ENCODE measurements at regions not wholly inside any gene's neighbourhood (a gene's known extent, or its start where the extent isn't known, plus 50 kb on each side); places are given as distances from the start of the nearest gene placed in this dataset.
"Not testable (repeated sequence)": the region's sequence is repeated elsewhere in the genome, so short reads cannot be mapped to it uniquely, and the experiment has no call there.

DNA sequence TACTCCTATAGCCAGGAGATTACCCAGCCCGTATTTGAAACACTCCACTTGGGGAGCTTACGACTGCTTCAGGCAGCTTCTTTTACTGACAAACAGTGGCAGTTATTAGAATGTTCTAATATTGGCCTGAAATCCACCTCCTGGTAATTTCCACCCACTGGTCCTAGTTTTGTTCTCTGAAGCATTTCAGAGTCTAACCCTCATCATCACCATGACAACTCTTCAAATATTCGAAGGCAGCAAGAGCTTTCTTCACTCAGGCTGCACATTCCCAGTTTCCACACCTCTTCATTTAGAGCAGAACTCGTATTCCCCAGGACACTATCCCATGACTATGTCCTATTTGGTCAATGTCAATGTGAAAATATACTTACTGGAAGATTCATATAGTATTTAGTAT lies 325.6 kb downstream of the UBE3D start:
- no peak for DNase-seq (ENCODE audit: low read depth)

DNA sequence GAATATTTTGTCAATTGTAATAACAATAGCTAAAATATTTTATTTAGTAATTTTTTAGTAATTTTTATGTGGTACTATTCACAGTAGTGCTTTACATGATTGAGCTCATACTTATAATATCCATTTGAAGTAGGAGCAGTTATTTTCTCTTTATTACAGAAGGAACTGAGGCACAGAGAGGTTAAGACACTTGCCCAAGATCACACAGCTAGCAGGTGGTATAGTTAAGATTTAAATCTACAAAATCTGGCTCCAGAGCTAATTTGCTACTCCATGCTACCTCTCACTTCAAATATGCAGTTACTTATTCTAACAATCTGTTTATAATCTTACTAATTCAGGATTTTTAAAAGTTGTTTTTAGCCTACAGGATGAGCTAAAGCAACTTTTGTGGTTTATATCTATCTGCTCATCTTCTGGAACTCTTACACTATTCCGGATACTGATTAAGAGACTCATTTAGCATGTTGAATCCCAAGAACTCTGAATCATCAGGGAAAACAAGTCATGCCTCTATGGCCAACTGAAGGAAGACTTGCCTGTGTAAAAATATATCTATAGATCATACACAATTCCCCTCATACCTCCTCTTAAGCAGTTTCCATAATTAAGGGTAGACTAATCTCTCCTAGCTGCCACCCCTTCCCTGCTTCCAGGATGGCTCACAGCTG lies 324.2 kb downstream of the UBE3D start:
- peak; percentile 17 for DNase-seq (ENCODE audit: low read depth)

DNA sequence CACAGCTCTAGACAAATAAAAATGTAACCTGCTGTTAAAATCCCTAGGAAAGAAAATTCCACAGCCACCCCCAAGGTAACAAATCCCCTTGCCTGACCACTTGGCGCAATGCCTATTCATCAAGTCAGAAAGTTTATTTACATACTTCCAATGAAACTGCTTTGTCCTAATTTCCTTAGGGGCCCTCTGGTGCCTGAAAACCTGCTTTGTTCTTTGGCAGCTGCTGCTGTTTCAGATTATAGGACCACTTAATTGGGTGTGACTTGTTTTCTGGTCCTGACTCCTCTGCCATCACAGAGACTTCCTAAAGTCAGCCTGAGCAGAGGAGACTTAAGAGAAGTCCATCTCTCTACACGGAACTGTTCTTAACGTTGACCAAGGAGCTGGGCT lies 323.6 kb downstream of the UBE3D start:
- no peak for DNase-seq (ENCODE audit: low read depth)

DNA sequence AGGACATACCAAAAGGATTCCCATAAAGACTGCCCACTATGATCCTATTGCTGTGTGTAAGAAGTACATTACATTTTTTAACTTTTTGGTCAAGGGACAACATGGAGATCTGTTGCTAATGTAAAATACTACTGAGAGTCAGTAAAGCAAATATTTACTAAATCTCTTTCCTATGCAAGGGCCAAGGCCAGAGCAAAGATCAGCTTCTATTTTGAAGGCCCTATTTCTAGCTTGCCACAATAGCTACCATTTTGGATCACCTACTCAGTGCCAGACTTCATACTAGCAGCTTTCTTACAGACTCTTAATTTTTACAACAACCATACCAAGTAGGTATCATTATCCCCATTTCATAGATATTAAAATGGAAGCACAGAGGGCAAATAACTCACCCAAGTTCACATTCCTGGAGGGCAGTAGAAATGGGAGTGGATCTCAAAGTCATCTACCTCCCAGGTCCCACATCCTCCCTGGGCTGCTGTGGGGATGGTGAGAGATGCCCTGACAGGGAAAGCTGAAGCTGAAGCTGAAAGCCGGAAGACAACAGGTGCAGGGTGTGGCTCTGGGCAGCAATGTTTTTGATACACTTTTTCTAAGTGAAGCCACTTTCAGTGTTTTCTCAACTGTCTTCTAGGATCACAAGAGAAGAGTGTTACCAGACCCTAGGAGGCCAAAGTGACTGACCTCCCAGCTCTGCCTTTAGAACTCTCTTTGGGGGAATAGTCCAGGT lies 321.2 kb downstream of the UBE3D start:
- DNase-seq (ENCODE audit: low read depth): no peak

DNA sequence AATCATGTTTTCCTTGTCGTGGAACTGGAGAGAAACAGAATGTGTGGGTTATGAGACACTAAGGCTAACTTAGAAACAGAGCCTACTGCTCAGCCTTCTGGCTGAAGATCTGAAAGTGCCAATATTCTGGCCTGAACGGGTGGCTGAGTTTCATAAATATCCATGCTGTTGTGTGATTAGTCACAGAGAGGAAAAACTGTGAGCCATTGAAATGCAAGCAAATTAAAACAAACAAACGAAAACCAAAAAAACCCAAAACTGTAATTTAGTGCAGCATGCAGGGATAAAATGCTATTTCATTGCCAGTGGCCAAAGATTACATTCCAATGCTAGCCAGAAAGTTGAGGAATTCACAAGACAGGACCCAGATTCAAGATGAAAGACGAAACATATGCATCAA lies 315.1 kb downstream of the UBE3D start:
- peak; percentile 44 for DNase-seq (ENCODE audit: low read depth)

DNA sequence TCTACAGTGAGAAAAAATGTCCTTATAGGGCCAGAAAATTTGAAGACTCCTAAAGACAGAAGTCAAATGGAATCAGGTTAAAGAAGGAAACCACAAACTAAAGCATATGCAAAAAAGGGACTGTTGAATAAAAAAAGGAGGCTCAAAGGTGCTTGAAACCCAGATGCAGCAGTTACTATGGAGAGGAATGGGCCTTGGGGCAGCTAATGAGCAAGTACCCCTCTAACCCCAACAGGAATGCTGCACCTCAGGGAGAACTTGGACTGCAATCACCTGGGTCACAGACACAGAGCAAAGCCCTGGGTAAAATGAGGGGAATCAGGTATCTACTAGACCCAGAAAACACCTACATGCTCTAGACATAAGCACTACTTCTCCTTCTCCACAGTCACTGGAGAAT lies 313.9 kb downstream of the UBE3D start:
- no peak for DNase-seq (ENCODE audit: low read depth)

DNA sequence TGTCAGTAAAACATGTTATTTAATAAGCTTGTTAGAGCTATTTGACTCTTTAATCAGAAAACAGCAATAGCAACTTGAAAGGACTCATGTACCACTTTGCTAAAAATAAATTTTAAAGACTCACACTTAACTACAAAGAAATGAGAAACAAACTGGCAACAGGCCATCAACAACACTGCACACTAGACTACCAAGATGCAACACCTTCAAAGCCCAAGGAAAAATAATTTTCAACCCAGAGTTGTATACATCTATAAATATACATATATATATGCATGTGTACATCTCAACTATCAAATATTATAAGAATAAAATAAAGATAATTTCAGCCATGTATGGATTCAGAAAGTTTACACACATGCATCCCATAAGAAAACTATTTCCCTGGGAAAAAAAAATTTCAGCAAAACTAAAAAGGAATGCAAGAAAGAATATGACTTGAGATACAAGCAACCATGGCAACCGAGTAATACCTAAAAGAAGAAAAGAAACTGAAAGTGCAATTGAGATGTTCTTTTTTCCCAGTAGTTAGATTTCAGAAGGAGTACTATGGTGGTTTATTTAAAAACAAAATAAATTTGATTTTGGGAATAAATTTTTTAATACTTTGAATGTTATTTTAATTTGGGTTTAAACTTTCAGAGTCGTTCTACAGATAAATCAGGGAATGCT lies 303.8 kb downstream of the UBE3D start:
- DNase-seq (ENCODE audit: low read depth): no peak

DNA sequence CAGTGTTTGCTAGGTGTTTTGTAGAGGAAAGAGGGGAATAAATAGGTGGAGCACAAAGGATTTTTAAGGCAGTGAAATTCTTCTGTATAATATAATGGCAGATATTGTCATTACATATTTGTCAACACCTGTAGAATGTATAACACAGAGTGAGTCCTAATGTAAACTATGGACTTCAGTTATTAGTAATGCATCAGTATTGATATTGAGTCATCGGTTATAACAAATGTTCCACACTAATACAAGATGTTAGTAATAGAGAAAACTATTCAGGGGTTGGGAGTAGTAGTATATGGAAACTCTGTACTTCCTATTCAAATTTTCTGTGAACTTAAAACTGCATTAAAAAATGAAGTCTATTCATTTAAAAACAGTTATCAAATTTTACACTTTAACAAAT lies 299.2 kb downstream of the UBE3D start:
- no peak for DNase-seq (ENCODE audit: low read depth)

DNA sequence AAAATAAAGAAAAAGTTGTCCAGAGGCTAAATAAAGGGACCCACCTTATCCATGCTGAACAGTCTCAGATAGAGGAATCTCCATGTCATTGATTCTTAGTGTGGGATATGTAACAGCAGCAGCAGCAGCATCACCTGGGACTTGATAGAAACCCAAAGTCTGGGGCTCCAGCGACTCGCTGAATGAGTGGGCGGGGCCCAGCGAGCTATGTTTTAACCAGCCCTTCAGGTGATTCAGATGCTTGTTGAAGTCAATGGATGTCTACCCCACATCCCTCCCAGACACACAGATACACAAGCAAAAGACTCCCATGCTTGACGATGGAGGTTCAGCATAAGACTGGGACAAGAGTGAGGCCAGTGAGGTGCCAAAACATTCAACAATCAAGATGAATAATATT lies 298.6 kb downstream of the UBE3D start:
- no peak for DNase-seq (ENCODE audit: low read depth)

DNA sequence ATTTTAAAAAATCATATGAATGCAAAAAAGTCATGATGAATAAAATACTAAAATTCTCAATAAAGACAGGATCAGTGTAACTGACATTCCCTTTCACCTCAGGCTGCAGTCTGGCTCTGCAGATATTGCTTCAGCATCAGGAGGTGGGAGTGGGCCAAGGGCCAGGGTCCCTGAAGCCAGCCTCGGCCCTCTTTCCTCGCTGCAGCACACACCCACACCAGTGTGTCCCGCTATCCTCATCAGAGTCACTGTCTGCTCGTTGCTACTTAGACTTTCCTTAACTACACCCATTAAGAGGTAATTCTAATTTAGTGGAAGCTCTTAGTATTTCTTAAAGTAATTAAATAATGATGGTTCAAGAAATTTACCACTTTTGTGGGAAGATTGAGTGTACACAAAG lies 298.2 kb downstream of the UBE3D start:
- DNase-seq (ENCODE audit: low read depth): no peak

DNA sequence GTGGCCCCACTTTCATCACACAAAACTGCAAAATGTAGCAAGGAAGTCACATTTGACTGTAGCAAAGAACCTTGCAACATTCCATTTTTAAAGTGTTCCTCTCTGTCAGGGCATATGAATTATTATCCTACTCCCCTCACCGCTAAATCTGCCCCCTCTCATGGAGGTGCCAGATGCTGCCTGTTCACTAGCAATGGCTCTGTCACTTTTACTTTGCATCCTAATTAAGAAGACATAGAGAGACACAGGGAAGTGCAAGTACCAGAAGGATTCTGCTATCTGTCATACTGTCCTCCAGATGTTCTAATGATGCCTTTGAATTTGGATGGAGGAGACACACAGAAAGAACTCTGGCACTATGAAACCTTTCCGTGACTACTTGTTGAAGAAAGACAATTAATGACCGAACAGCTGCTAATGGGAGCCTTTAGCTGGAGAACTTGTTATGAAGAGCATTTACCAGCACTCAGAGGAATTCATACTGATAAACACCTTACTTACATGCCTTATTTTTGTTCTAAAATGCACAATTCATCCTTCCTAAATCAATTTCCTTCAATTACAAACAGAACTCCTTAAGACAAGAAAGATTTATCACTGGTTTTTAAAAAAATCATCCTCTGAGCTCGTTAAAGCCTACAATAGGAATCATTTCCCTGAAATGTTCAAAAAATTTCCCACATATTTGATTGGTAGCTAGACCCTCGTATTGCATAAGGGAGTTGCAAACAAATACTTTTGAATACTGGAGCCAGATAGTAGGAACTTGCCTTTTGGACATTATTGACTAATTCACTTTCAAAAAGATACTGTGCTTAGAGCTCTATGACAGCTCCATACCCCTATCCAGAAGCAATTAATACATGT lies 292.6 kb downstream of the UBE3D start:
- peak; percentile 24 for DNase-seq (ENCODE audit: low read depth)

DNA sequence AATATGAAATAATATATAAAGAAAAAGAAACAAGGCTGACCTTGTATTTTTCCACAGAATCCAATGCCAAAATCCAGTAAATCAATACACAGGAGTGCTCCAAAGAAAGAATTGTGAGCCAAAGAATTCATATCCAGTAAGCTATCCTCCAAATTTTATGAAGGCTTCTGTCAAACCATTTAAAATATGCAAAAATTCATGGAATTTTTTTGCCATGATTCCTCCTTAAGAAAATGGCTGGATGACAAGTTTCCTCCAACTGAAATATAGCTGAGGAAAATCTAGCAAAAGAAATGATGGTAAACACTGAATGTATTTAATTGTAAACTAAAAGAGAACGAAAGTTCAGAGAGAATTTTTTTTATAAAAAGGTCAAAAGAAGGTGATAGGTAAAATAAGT lies 290.3 kb downstream of the UBE3D start:
- no peak for DNase-seq (ENCODE audit: low read depth)

DNA sequence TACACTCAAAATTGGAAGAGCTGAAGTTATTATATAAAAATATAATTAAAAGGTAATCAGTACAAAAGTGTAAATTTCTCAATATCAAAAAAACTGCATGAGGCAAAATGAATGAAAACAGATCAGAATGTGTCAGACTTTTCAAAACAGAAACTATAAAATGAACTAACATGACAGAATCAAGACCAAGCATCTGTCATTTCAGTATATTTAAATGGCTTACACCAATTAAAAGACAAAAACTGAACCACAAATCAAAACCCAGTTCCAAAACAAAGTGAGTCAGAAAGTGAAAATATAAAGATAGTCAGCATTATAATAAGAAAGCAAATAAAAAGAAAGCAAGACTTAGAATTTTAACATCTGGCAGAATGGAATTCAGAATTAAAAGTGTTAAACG lies 289.7 kb downstream of the UBE3D start:
- no peak for DNase-seq (ENCODE audit: low read depth)

DNA sequence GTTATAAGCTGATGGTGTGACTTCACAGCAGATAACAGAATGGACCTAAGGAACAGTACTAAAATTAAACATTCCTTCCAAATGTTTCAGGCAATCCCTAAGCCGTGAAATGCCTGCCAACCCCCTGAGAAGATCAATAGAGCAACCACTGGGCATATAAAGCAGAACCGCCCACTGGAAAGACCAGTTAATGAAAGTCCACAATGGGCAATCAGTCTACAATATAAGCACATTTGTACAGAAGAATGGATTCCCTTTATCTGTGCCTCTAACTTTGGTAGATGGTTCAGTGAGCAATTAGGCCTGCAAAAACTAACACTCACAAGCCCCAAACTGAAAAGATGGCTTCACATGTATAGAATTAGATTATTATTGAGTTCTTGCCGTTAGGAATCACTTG lies 286.6 kb downstream of the UBE3D start:
- no peak for DNase-seq (ENCODE audit: low read depth)

DNA sequence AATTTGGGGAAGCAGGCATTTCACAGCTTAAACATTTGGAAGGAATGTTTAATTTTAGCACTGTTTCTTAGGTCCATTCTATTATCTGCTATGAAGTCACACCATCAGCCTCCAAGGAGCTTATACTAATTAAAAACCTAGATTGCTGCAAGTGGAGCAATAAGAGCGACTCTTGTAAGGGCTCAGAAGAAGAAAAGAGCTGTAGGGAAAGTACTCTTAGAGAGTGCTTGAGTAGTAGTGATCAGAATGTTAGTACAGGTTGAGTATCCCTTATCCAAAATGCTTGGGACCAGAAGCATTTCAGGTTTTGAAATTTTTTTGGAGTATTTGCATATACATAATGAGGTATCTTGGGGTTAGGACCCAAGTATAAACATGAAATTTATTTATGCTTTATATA lies 285.3 kb downstream of the UBE3D start:
- DNase-seq (ENCODE audit: low read depth): no peak

DNA sequence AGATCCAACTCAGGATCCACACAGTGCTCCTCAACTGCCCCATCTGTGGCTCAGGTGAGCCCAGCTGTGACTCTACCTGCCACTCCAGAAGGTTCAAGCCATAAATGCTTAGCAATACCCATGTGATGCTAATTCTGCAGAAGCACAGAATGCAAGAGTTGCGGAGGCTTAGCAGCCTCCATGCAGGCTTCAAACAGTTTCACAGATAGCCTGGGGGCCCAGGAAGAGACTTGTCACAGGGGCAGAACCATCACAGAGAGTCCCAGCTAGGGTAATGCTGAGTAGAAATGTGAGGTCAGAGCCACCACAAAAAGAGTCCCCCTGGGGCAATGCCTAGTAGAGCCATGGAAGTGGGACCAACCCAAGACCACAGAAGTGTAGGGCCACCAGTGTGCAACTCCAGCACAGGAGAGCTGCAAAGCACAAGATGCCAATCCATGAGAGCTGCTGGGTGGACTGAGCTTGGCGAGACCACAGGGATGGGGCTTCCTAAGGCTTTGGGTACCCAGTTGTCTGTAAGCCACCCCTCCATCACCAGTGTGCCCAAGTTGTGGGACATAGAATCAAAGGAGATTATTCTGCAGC lies 283.9 kb downstream of the UBE3D start:
- DNase-seq (ENCODE audit: low read depth): no peak

DNA sequence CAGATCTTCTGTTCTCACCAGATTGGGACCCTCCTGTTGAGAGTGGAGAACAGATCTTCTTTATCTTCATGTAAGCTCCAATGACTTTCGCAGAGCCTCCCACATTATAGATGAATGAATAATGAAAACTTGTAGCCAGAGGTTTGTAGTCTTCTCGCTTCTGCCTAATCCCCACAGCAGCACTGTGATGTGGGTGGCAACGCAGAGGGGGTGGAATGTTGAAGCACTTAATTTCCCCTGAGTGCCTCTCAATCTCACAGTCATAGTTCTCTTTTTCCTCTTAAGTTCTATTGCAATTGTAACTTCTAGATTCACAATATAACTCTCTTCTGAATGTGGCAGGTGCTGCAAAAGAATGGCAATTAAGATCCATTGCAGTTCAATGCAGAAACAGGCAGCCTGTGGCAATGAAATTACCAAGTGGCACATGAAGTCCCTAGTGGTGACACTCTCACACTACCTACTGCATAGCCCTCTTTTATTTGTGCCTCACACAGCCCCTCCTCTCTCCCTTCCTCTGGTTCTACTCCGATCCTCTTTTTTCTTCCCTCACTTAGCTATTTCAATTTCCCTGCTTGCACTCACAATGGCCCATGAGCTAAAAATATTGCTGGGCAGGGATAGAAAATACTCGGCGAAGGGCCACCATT lies 281.9 kb downstream of the UBE3D start:
- no peak for DNase-seq (ENCODE audit: low read depth)

DNA sequence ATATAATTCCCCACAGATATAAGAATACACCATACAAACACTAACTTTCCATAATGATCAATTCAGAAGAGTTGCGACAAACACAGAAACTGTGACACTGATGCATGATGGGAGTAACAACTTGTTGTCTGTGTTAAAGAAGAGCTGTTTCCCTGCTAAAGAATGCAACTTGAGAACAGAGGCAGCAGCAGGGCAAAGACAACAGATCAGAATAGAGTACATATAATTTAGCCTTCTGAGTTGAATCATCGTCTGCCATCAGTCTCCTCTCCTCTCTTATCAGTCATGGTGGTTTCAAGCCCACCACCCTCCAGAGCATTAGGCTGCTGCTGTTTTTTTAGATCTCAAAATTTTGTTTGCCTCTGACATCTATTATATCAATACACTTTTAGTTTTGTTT lies 280.4 kb downstream of the UBE3D start:
- no peak for DNase-seq (ENCODE audit: low read depth)

DNA sequence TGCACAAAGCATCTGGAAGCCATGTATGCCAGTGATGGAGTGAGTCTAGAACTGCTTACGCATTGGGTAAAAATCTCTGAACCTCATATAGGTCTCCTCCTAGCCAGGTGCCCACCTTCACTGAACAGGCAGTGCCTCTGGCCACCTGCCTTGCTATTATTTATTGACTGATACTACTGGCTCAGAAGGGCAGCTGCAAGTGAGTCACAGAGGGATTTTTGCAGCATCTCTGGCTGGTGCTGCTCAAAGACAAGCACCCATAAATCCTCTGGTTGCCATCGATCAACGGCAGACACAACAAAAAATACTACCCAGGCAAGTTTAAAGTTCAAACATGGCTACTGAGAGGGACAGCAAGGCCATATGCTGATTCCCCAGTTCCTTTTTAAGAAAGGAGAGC lies 279.4 kb downstream of the UBE3D start:
- DNase-seq (ENCODE audit: low read depth): no peak

DNA sequence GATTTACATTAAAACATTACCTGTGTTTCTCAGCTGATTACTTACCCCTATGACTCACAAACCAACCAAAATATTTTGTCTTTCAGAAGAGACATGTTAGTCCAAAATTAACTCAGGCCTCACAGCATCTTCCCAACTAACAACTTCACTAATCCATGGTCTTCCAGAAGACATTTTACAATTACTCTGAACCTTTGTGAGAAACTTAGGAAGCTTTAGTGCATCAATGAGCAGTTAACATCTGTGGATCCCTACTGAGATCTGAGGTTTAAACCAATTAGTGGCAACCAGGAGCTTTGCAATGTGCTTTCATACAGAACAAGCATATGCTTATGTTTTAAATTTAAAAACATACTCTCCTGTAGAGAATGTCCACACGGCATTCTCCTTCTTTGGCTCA lies 269.7 kb downstream of the UBE3D start:
- no peak for DNase-seq (ENCODE audit: low read depth)

DNA sequence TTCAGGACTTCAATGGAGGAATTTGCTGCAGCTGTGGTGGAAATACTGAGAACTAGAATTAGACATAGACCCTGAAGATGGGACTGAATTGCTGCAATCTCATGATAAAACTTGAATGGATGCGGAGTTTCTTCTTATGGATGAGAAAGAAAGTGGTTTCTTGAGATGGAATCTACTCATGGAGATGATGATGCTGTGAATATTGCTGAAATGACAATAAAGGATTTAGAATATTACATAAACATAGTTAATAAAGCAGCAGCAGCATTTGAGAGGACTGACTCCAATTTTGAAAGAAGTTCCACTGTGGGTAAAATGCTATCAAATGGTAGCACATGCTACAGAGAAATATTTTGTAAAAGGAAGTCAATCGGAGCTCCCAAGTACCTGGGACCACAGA lies 264.6 kb downstream of the UBE3D start:
- no peak for DNase-seq (ENCODE audit: low read depth)

DNA sequence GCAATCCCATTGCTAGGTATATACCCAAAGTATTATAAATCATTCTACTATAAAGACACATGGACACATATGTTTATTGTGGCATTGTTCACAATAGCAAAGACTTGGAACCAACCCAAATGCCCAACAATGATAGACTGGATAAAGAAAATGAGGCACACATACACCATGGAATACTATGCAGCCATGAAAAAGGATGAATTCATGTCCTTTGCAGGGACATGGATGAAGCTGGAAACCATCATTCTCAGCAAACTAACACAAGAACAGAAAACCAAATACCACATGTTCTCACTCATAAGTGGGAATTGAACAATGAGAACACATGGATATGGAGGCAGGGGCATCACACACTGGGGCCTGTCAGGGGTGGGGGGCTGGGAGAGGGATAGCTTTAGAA lies 249.4 kb downstream of the UBE3D start:
- not testable (repeated sequence) for DNase-seq (ENCODE audit: low read depth)

Data from GM04504 (cell line).